Stimulated activated CD4-positive, alpha-beta T cell treated with anti-CD3 and anti-CD28 coated beads, TNF-alpha, amount 100 ng/mL, for 1 hour (primary cell): ENCODE measurements at regions not wholly inside any gene's neighbourhood (a gene's known extent, or its start where the extent isn't known, plus 50 kb on each side); places are given as distances from the start of the nearest gene placed in this dataset.

Source experiments
- DNase-seq, 3 donors: peaks; one replicate each; pipeline ENCODE4 v3.0.0-alpha.2; 2020; ENCODE audit warnings: low read depth in 3 of 3, low spot score in 1 of 3

DNA sequence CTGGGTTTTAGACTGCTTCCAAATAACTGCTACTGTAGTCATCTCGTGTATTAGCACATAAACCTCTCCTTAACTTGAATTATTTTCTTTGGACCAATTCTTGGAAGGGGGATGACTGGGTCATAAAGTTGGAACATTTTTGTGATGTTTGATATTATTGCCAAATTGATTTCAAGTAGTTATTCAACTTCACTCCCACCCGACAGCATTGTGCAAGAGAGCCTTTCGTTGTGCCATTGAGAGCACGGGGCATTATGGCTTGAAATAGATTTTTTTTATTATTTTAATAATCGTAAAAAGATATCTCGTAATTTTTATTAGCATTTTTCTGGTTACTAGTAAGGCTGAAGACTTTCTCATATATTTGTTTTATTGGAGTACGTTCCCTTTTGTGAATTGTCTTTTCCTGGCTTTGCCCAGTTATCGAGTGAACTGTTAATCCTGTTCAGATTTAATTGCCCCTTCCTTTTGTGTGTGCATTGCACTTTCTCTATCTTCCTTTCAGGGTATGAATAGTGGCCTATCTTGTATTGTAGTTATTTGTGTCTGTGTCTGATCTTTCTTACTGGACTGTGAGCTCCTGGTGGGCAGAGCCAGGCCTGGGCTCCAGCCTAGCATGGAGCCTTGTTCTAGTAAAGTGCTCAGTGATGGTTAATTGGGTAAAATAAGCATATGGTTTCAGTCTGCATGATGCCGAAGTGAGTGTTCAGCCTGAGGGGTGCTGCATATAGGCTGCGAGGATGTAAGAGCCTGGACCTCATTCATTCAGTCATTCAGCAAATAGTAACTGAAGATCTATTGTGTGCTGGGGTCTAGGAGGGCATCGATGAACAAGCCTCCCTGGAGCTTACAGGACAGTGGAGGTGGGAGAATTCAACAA, 93.5 kb upstream of the SHB start:
- no peak for DNase-seq

DNA sequence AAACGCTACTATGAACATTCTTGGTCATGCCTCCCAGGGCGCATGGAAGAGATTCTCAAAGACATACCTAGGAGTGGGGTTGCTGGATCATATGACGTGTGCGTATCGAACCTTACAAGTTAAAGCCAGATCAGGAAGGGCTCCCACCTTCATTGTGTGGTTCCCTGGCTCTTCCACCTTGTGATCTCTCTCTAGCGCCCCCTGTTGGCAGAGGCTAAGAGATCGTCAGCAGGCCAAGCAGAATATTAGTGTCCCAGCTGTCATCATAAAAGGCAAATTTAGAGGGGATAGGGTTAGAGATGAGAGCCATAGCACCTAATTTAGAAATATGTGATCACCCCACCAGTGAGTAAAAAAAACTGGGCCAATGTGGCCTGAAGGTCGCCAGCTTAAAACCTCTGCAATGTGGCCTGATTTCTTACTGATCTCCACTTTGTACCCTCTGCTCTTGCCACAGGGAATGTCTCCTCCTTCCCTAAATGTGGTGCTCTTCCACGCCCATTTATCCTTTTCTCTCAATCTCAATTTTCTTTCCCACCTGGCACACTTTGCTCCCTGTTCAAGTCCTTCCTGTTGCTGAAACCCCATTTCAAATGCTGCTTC, 91.7 kb upstream of the SHB start:
- DNase-seq = peak; percentile 5 to 37 (median 21)

DNA sequence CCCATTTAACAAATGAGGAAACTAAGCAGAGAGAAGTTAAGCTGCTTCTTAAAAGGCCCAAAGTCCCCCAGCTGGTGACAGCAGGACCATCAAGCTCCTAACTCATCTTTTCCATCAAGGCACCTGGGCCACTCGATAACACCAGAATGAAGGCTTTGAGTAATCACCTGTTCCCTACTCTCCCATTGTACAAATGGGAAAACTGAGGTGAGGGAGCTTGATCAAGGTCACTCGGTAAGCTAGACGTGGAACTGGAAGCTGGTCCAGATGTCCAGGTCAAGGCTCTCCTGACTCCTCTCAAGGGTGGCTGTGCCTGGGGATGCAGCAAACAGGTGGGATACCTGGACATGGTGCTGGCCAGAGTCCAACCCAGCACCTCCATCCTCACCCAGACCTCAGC, 90.6 kb upstream of the SHB start:
- no peak for DNase-seq

DNA sequence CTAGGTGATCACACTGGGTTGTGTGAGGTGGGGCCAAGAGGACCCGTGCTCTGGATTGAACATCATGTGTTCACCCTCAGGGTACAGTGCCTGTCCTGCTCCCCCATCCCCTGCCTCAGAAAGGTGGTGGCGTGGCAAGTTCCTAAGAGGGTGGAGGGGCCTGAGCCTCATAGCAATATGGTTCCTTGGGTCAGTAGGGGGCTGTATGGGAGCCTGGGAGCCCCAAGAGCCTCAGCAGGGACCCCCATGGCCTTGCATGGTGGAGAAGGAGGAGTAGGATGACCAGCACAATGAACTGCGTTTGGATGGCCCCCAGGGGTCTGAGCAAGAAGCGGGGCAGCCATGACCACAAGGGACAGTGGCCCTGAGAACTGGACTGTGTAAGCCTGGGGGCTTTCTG, 89.6 kb upstream of the SHB start:
- no peak for DNase-seq

DNA sequence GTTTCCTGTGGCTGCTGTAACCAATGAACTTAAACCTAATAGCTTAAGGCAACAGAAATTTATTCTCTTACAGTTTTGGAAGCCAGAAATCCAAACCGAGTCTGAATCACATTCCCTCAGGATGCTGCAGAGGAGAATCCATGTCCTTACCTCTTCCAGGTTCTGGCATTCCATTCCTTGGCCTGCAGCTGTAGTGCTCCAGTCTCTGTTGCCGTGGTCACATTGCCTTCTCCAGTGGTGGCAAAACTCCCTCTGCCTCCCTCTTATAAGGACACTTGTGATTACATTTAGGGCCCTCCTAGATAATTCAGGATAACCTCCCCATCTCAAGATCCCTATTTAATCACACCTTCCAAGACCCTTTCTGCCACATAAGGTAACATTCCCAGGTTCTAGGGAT, 88.7 kb upstream of the SHB start:
- no peak for DNase-seq

DNA sequence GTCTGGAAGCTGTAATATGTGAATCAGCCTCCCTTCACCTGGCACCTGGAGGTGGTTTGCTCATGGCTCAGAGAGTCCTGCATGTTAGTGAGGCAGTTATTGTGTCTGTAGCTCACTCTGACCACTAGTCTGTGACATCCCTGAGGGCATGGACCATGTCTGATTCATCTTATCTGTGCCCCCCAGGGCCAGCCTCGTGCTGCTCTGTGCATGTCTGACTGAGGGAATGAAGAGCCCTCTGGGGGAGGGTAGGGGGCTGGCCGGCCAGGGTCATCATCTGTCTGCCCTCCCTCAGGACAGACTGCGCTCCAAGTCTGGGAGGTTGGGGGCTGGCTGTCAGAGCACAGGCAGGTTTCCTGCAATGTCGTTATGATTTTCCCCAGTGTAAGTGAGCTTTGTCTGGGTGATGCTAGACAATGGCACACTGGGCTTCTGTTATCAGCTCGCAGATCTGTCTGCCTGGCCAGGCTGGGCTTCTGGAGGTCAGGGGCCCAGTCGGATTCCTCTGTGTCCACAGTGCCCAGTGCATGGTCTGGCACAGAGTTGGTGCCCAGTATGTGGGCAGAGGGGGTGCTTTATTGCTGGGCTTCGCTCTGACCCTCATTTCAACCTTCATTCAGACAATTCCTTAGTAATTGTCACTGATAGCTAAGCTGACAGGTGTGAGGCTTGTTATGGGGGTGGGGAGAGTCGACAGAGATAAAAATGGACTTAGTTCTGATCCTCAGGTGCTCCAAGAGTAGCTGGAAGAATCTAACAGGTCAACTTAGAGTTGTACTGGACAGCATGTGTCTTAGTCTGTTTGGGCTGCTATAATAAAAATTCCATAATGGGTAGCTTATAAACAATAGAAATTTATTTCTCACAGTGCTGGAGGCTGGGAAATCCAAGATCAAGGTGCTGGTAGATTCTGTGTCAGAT, 85.7 kb upstream of the SHB start:
- DNase-seq = no peak

DNA sequence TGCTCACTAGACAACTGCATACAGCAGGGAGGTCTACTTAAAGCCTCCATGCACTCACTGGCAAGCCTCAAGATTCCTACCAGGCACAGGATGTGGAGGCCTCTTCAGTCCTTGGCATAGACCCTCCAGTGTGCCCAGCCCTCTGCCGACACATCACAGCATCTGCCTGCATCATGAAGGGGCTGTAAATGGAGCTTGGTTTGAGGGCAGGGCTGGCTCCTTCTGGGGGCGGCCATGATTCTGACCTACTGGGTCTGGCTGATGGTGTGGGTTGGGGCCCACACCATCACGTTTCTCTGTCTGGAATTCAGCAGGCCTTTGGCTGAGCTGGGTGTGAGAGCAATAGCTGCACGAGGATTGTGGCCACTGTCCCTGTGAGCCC, 84.9 kb upstream of the SHB start:
- no peak for DNase-seq

DNA sequence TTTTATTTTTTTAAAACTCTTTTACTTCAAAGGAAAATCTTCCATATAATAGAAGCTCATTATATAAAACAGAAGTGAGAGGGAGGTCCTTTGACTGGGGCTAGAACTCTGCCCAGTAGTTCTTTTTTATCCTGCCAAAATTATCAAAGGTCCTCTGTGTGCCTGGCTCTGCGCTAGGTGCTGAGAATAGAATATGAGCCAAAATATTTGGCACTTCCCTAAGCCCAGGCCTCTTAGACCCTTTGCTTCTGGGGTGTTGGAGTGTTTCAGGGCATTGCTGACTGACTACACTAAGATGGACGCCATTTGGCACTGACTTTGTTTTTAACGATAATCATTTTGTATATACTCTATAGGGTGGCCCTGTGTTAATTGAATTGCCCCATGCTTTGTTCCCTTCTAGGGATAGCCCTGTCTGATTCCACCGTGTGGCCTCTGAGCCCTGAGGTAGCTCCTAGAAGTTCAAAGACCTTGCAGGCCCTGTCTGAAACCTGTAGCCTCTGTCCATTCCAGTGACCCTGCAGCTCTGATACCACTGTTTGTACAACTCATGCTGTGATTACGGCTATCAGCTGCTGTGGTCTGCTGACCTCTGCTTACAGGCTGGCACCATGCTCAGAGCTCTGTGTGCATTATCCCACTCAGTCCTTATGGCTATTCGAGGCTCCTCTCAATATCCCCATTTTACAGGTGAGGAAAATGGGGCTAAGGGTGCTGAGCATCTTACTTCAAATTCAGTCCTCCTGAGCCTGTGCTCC, 84.3 kb upstream of the SHB start:
- DNase-seq = no peak

DNA sequence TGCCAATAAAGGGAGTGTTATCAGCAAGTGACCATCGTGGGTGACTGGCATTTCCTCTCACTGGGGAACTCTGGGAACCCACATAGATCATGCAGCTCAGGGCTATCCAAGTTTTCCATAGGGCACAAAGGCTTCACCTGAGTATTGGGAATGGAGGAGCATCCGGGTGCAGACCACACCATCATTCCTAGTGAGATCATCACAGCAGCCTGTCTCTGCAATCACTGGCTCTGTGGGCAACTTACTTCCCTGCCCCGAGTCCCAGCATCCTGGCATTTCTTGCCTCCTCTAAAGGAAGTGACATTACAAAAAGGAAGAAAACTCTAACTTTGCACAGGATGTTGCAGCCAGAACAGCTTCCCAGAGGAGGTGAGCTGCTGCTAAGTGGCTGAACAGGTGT, 80.6 kb upstream of the SHB start:
- no peak for DNase-seq

DNA sequence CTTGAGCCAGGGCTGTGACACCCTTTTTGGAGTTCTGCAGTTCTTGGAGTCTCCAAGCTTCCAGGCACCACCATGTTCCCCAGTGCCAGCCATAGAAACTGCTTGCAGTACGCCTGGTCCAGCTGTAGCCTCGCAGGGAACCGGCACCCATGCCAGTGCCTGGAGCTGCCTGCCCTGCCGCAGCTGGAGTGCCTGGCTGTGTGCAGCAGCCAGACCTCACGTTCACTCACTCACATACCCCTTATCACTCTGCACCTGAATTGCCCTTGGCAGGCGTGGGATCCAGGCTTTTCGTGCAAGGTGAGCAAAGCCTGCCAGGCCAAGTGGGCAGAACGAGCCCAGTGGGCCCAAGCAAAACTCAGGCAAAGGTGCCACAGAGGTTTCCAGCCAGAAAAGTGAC, 77.8 kb upstream of the SHB start:
- DNase-seq = no peak

DNA sequence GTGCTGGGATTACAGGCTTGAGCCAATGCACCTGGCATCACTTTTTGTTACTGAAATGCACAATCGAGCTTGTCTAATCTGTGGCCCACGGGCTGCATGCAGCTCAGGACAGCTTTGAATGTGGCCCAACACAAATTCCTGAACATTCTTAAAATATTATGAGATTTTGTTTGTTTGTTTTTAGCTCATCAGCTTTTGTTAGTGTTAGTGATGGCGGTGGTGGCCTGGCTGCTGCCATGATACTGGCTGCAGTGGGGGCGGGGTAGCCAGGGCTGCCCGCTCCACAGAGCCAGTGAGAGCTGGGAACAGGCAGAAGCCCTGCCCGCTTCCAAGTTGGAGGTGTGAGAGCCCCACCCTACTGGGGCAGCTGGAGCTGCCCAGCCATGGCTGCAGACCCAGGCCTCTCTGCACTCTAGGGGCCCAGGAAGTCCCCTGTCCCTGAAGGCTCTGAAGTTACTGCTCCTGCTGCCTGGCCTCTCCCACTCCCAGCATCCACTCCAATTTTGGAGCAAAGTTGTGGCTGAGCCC, 76.6 kb upstream of the SHB start:
- no peak for DNase-seq

DNA sequence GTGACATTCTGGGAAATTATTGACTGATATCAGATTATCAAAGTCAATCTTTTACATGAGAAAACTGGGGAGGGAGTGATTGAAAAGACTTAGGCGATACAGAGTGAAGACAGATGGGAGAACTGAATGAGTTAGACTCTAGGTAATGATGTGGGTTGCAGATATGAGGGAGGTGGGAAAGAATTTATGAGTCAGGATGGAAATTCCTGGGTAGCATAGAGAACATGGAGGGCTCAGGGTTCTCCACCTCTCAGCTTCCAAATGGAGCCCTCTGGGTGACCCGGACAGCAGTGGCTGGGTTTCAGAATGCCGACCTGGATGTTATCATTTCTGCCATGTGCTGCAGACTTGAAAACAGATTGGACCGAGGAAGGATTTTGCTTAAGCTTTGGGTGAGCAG, 75.4 kb upstream of the SHB start:
- DNase-seq = no peak

DNA sequence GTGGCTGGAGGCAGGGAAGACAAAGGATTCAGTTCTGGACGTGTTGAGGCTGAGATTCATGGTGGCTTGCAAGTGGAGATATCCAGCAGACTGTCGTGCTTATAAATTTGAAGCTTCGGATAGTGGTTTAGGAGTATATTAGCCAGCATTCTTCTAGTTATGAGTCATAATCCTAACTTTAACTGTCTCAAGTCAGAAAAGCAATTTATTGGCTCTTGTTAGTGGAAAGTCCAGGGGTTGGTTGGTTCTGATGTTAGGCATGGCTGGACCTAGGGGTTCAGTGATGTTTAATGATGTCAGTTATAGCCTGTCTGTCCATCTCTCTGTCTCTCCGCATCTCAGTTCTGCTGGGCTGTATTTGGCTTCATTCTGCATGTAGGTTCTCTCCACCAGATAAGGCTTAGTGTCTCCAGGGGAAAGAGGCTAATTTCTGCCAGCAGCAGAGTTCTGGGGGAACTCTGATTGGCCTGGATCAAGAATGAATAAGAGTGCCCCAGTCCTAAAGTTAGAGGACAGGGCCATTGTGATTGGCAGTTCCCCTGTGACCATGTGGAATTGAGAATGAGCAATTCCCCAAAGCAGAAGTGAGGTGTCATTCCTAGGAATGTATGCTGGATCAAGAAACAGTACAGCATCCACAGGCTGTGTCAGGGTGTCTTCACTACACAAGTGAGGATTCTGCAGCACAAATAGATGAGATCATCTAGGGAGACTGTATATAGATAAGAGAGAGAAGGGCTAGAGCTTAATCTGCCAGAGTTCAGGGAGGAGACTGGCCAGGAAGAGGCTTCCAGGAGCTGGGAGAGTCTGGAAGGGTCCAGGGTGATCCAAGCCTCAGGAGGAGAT, 72.9 kb upstream of the SHB start:
- DNase-seq = no peak

DNA sequence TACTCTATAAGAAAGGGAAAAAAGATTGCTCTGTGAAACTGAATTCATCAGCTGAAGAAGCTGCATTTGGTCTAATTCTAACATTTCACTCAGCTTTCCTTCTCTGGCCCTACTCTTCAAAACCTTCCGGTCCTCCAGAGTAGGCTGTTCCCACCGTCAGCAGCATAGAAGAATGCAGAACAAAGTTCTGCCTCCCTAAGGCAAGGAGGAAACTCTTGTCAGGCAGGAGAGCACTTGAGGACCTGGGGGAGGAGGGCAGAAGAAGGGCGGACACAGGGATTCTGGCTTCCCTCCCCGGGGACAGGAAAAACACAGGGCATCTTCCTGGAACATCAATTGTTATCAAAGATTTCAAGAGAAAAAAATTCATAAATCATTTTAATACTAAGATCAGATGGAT, 69.2 kb upstream of the SHB start:
- no peak for DNase-seq

DNA sequence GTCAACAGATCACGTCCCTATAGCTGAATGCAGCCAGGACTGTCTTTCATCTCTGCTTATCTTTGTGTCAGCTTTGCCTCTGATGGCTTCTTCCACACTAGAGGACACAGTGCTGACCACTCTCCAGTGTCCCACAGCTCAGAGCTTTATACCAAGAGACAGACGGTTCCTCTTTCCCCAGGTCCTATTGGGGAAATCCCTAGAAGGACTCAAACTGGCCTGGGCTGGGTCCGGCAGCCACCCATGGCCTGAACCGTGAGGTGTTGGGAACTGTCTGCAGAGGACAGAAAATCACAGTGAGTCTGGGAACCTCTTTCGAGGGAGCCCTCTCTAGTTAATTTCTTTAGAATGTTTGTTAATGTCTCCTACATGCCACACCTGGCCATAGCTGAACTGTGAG, 68.3 kb upstream of the SHB start:
- DNase-seq = no peak

DNA sequence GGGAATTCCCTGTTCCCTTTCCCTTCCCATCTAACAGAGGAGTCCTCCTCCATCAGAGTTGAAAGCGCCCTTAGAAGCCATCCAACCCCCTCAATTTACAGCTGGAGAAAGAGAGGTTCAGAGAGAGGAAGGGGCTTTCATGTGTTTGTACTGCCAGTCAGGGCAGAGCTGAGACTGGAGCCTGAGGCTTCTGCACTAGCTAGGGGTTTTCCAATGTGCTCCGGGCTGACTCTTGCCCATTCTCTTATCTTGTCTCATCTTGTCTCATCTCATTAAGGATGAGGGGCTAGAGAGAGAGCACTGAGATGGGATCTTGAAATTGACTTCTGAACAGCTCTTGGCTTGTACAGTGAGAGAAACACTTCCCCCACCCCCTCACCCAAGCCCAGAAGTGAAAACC, 67.4 kb upstream of the SHB start:
- no peak for DNase-seq

DNA sequence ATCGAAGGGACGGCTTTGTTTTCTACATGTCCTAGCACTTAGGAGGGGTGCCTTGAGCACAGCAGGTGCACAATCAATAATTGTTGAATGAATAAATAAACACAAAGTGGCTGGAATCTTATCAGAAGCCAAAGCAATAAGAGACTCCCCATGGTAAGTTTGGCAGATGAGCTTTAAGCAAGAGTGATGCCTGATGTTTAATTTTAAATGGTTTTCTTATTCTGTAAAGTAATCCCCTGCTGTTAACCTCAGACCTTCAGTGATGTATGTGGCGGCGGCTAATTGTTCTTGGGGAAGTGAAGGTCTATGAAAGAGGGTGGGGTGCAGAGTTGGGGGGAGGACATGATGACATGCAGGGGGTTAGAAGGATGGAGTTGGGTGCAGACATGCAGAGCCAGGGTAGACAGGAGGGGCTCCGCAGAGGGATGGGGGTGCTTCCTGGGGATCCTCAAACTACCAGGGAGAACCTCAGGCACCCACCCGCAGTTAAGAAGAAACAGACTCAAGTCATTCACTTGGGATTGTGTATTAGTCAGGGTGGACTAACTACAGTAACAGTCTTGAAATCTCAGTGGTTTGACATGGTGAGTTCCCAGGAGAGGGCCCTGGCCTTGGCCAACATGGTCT, 65.7 kb upstream of the SHB start:
- DNase-seq = no peak

DNA sequence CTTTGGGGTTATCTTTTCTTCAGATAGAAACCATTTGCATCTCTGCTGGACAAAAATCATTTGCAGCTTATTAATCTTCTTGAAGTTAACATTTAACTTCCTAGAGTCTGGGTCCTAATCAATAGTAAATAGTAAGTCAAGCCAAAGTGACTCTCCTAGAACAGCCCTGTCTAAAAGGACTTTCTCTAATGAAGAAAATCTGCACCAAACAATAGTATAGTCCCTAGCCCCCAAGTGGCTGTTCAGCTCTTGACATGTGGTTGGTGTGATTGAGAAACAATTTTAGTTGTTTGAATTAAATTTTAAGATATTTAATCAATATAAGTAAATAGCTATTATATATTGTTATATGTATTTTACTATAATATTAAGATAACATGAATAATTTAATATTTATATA, 64.6 kb upstream of the SHB start:
- DNase-seq = no peak

DNA sequence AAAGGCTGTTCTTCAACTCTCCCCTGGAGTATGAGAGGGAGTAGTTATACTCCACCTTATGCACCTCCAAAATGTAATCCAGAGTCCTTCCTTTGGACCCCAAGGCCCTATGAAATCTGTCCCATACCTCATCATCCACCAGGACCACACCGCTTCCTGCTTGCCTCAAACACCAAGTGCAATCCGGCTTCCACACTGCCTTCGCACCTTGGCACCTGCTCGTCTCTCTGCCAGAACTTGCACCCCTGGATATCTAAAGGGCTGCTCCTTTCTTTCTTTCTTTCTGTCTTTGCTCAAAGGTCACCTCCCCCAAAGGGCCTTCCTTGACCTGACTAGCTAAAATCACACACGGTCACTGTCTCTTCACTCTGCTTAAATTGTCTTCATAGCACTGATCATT, 63.9 kb upstream of the SHB start:
- DNase-seq = no peak

DNA sequence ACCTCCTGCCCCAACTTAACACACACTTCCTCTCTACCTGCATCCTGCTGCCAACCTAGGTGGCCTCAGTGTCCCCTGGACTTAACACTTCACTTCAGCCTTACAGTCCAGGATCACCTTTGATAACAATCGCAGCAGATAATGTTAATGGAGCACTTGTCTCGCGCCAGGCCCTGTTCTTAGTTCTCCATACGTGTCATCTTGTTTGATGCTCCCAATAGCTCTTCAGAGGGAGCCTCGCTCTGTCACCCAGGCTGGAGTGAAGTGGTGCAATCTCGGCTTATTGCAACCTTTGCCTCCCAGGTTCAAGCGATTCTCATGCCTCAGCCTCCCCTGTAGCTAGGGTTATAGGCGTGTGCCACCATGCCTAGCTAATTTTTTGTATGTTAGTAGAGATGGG, 62.7 kb upstream of the SHB start:
- no peak for DNase-seq
